ENCODE measurements at regions not wholly inside any gene's neighbourhood (a gene's known extent, or its start where the extent isn't known, plus 50 kb on each side); places are given as distances from the start of the nearest gene placed in this dataset.

GRCh38 chr6:115612216-115612615, 448.5 kb downstream of the FRK start (continued):
- no peak for TF ChIP-seq PBX3 (IDR thresholded peaks at IDR 0.05; ENCODE audit: insufficient replicate concordance, low read depth, low read length)

DNA sequence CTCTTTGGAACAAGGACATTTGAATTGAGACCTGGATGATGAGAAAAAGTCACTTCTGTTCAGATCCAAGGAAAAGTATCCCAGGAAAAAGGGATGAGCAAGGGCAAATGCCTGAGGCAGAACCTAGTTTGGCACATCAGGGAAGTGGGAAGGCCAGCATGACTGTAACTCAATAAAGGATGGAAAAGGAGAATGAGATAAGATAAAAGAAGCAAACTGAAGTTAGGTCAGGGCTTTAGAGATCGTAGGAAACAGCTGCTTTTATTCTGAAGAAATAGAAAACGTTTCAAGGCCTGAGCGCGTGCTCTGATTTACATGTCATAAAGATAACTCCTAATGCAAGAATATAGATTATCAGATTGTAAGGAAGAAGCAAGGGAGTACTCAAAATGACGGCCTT, 450.0 kb downstream of the FRK start:
- H3K9ac ChIP-seq (ENCODE audit: control insufficient read depth, insufficient read depth, low read length): no peak overlapping the region
- POLR2A ChIA-PET: no interaction called here
- no peaks in the 10 kb centered on the region for H3K79me2 ChIP-seq (ENCODE audit: control insufficient read depth, insufficient read depth, low read length)
- no peaks in the 10 kb centered on the region for H3K27me3 ChIP-seq (replicated peaks in 1 of 2; ENCODE audit: control insufficient read depth in 2 of 2, insufficient read depth in 2 of 2, low read length in 1 of 2)
- no peak overlapping the region for H2AFZ ChIP-seq (ENCODE audit: control insufficient read depth, low read depth, low read length)
- no peak for TF ChIP-seq FOXM1 (IDR thresholded peaks at IDR 0.05; ENCODE audit: low read depth, low read length)
- TF ChIP-seq STAT1 (conservative IDR thresholded peaks at IDR 0.05): no peak
- H3K27ac ChIP-seq (ENCODE audit: control insufficient read depth, insufficient read depth): no peak overlapping the region
- RAD21 ChIA-PET (ENCODE audit: unreplicated experiment): no interaction called here
- 15% methylated on average over 5 of the region's 5 CpGs for WGBS (ENCODE audit: insufficient coverage, insufficient replicate concordance, low lambda C conversion rate, missing lambda C conversion rate)
- H3K4me1 ChIP-seq (ENCODE audit: control insufficient read depth, insufficient read depth, low read length): no peaks in the 10 kb centered on the region
- H3K36me3 ChIP-seq (ENCODE audit: control insufficient read depth in 2 of 2, insufficient read depth in 2 of 2, low read length in 1 of 2): no peaks in the 10 kb centered on the region
- intact Hi-C loops (cut with micrococcal nuclease; ENCODE audit: unreplicated experiment): no loop called here
- H4K20me1 ChIP-seq (ENCODE audit: control insufficient read depth, insufficient read depth): no peaks in the 10 kb centered on the region
- no TSS peak for BruUV-seq (replicated peaks)
- FAIRE-seq (no peak), DNase-seq (ENCODE audit: low read depth, low spot score) (no peak), ATAC-seq (no peak)
- H3K4me3 ChIP-seq: no peak overlapping the region
- SMC1A ChIA-PET (ENCODE audit: uncharacterized antibody, unreplicated experiment): no interaction called here
- in situ Hi-C loops (cut with MboI): no loop called here
- H3K9me3 ChIP-seq (replicated peaks; ENCODE audit: control insufficient read depth, insufficient read depth, low read length): no peaks in the 10 kb centered on the region
- H3K4me2 ChIP-seq (ENCODE audit: control insufficient read depth, insufficient read depth): no peak overlapping the region
- CTCF ChIA-PET: no interaction called here

DNA sequence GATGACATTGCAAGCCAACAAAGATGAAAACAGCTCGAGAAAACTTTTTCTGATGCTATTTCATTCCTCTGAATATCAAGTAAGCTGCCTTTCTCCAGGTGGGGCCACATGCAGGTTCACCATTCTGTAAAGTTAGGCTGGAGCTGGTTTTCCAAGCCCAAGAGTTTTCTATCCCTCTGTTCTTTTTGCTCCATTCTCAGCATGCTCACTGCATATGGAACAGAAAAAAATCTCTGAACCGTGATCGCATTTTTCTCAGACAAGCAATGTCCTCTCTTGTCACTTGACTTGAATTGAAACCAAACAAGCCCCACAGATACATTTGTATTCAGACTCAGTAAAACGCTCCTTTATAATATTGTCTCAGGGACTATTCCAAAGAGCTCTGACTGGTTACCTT, 451.6 kb downstream of the FRK start:
- ChIA-PET RAD21 (ENCODE audit: unreplicated experiment) (no interaction called here), CTCF (no interaction called here), SMC1A (ENCODE audit: uncharacterized antibody, unreplicated experiment) (no interaction called here), POLR2A (no interaction called here)
- in situ Hi-C loops (cut with MboI): no loop called here
- Histone ChIP-seq H3K9me3 (replicated peaks; ENCODE audit: control insufficient read depth, insufficient read depth, low read length) (no peaks in the 10 kb centered on the region), H3K79me2 (ENCODE audit: control insufficient read depth, insufficient read depth, low read length) (no peaks in the 10 kb centered on the region), H3K4me3 (no peak overlapping the region), H3K27ac (ENCODE audit: control insufficient read depth, insufficient read depth) (no peak overlapping the region), H3K27me3 (replicated peaks in 1 of 2; ENCODE audit: control insufficient read depth in 2 of 2, insufficient read depth in 2 of 2, low read length in 1 of 2) (no peaks in the 10 kb centered on the region), H3K4me2 (ENCODE audit: control insufficient read depth, insufficient read depth) (no peak overlapping the region), H2AFZ (ENCODE audit: control insufficient read depth, low read depth, low read length) (no peak overlapping the region), H3K9ac (ENCODE audit: control insufficient read depth, insufficient read depth, low read length) (no peak overlapping the region), H3K4me1 (ENCODE audit: control insufficient read depth, insufficient read depth, low read length) (no peaks in the 10 kb centered on the region), H3K36me3 (ENCODE audit: control insufficient read depth in 2 of 2, insufficient read depth in 2 of 2, low read length in 1 of 2) (no peaks in the 10 kb centered on the region), H4K20me1 (ENCODE audit: control insufficient read depth, insufficient read depth) (no peaks in the 10 kb centered on the region)
- no peak for ATAC-seq
- WGBS (ENCODE audit: insufficient coverage, insufficient replicate concordance, low lambda C conversion rate, missing lambda C conversion rate): 57% methylated on average over 4 of the region's 4 CpGs
- BruUV-seq (replicated peaks): no TSS peak
- FAIRE-seq: no peak
- TF ChIP-seq TBL1XR1 (IDR thresholded peaks at IDR 0.05; ENCODE audit: low read depth, low read length): no peak
- intact Hi-C loops (cut with micrococcal nuclease; ENCODE audit: unreplicated experiment): no loop called here
- DNase-seq (ENCODE audit: low read depth, low spot score): no peak
